ENCODE measurements at regions not wholly inside any gene's neighbourhood (a gene's known extent, or its start where the extent isn't known, plus 50 kb on each side); places are given as distances from the start of the nearest gene placed in this dataset.

GRCh38 chr1:109823543-109824348 is 60.0 kb upstream of the EPS8L3 start:
- ATAC-seq, result peak; percentile 26; the same call in 1 of the 3 replicates
- BruUV-seq (replicated peaks), result no TSS peak
- Histone ChIP-seq H3K9me3 (replicated peaks; ENCODE audit: control insufficient read depth, insufficient read depth, low read length) (no peaks in the 10 kb centered on the region), H4K20me1 (ENCODE audit: control insufficient read depth, insufficient read depth) (no peaks in the 10 kb centered on the region), H3K4me2 (ENCODE audit: control insufficient read depth, insufficient read depth) (no peak overlapping the region), H3K9ac (ENCODE audit: control insufficient read depth, insufficient read depth, low read length) (no peak overlapping the region), H3K27ac (ENCODE audit: control insufficient read depth, insufficient read depth) (no peak overlapping the region), H3K36me3 (ENCODE audit: control insufficient read depth in 2 of 2, insufficient read depth in 2 of 2, low read length in 1 of 2) (no peaks in the 10 kb centered on the region), H3K4me1 (ENCODE audit: control insufficient read depth, insufficient read depth, low read length) (peaks cover 13% of the 10 kb centered on the region), H3K27me3 (replicated peaks in 1 of 2; ENCODE audit: control insufficient read depth in 2 of 2, insufficient read depth in 2 of 2, low read length in 1 of 2) (no peaks in the 10 kb centered on the region), H3K79me2 (ENCODE audit: control insufficient read depth, insufficient read depth, low read length) (no peaks in the 10 kb centered on the region), H2AFZ (ENCODE audit: control insufficient read depth, low read depth, low read length) (no peak overlapping the region), H3K4me3 (no peak overlapping the region)
- RAD21 ChIA-PET (ENCODE audit: unreplicated experiment), result no interaction called here
- TF ChIP-seq YBX1 (IDR thresholded peaks at IDR 0.05) (no peak), PRDM15 (CRISPR knock-in tag; IDR thresholded peaks at IDR 0.05) (no peak), NR2F1 (conservative IDR thresholded peaks at IDR 0.05) (no peak), YY1 (IDR thresholded peaks at IDR 0.05; ENCODE audit: low read depth, low read length) (no peak), ZNF274 (IDR thresholded peaks at IDR 0.05; ENCODE audit: insufficient read depth, insufficient read length) (no peak), JUNB (IDR thresholded peaks at IDR 0.05) (no peak), TARDBP (IDR thresholded peaks at IDR 0.05; ENCODE audit: borderline replicate concordance) (no peak), TBL1XR1 (IDR thresholded peaks at IDR 0.05; ENCODE audit: low read depth, low read length) (no peak), PML (IDR thresholded peaks at IDR 0.05; ENCODE audit: low read length) (no peak), FOXK2 (IDR thresholded peaks at IDR 0.05) (no peak), MYC (IDR thresholded peaks at IDR 0.05; ENCODE audit: insufficient read depth, insufficient read length, insufficient replicate concordance, low read length, severe bottlenecking) (no peak), CBFB (IDR thresholded peaks at IDR 0.05; ENCODE audit: low read depth) (no peak), ATF3 (IDR thresholded peaks at IDR 0.05; ENCODE audit: borderline replicate concordance, extremely low read depth, low read depth, low read length) (no peak), STAT3 (IDR thresholded peaks at IDR 0.05; ENCODE audit: low read depth, low read length) (no peak), WRNIP1 (IDR thresholded peaks at IDR 0.05; ENCODE audit: borderline replicate concordance, low read depth, low read length) (no peak), POLR2A (IDR thresholded peaks at IDR 0.05; ENCODE audit: low read depth, low read length) (no peak), RBBP5 (conservative IDR thresholded peaks at IDR 0.05) (no peak)
- SMC1A ChIA-PET (ENCODE audit: uncharacterized antibody, unreplicated experiment), result interaction anchor here (0.9 to 1.3 kb wide), 2 partner anchors 160 to 161 kb away, joined by 3 read pairs; partner anchors contain the start of gene AHCYL1
- WGBS (ENCODE audit: insufficient coverage, insufficient replicate concordance, low lambda C conversion rate, missing lambda C conversion rate), result 74% methylated on average over 16 of the region's 16 CpGs
- DNase-seq (ENCODE audit: low read depth, low spot score), result no peak
- intact Hi-C loops (cut with micrococcal nuclease; ENCODE audit: unreplicated experiment), result no loop called here
- POLR2A ChIA-PET, result interaction anchor here (0.6 kb wide), 1 partner anchor 766 kb away, joined by 4 read pairs; no protein-coding TSS in a partner anchor
- CTCF ChIA-PET, result interaction anchor here (0.6 to 1.4 kb wide), 4 partner anchors 156 to 204 kb away, joined by 3 to 4 read pairs (median 4); partner anchors contain the start of gene AHCYL1
- no peak for FAIRE-seq
- in situ Hi-C loops (cut with MboI), result no loop called here

Measured in GM12878 (cell line).